ENCODE measurements at regions not wholly inside any gene's neighbourhood (a gene's known extent, or its start where the extent isn't known, plus 50 kb on each side); places are given as distances from the start of the nearest gene placed in this dataset.
"Not testable (repeated sequence)": the region's sequence is repeated elsewhere in the genome, so short reads cannot be mapped to it uniquely, and the experiment has no call there.

DNA sequence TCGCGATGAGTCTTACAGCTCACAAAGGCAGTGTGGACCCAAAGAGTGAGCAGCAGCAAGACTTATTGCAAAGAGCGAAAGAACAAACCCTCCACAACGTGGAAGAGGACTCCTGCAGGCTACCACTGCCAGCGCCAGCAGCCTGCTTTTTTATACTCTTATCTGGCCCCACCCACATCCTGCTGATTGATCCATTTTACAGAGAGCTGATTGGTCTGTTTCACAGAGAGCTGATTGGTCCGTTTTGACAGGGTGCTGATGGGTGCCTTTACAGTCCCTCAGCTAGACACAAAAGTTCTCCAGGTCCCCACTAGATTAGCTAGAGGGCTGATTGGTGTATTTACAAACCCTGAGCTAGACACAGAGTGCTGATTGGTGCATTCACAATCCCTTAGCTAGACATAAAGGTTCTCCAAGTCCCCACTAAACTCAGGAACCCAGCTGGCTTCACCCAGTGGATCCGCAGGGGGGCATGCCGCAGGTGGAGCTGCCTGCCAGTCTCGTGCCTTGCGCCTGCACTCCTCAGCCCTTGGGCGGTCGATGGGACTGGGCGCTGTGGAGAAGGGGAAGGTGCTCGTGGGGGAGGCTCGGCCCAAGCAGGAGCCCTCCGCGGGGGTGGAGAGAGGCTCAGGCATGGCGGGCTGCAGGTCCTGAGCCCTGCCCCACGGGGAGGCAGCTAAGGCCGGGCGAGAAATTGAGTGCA is 75.7 kb downstream of the QDPR start:
- H3K4me3 ChIP-seq (ENCODE audit: low read length); DNase-seq (ENCODE audit: low read depth): not testable (repeated sequence)

DNA sequence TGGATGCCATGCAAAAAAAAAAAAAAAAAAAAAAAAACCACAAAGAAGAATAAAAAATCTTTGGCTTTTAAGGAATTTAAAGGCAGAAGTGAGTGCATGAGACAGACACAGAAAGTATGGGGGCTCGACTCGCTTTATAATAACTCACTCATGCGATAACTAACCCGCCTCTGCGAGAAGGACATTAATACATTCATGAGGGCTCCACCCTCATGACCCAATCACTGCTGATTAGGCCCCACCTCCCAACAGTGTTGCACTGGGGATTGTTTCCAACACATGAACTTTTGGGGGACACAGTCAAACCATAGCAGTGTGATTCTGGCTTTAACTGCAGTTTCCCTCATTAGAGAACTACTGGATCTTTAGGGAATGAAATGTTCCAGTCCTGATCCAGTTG is 78.1 kb downstream of the QDPR start:
- no peak for TF ChIP-seq CTCF (IDR thresholded peaks at IDR 0.05; ENCODE audit: insufficient read depth, low read depth, low read length, missing control alignments)
- DNase-seq (ENCODE audit: low read depth): no peak
- no peak overlapping the region for H3K4me3 ChIP-seq (ENCODE audit: low read length)

DNA sequence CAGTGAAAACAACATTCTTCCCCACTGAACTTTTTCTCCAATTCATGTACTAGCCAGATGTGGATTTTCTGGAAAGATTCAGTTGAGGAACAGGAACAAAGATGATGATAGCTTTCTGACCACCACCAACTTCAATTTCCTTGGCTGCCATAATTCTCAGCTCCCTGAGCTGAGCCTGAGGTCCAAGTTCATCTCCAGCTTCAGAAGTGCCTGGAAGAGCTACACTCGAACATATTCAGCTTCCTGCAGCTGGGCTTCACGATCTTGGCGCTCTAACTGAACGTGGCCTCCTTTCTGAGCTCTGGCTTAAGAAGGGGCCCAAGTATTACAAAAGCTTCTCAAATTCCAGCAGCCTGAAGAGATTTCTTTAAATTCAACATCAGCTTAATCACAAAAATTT is 83.9 kb downstream of the QDPR start:
- TF ChIP-seq CTCF (IDR thresholded peaks at IDR 0.05; ENCODE audit: insufficient read depth, low read depth, low read length, missing control alignments): no peak
- H3K4me3 ChIP-seq (ENCODE audit: low read length): no peak overlapping the region
- no peak for DNase-seq (ENCODE audit: low read depth)

- no peak for DNase-seq (ENCODE audit: low read depth)
- TF ChIP-seq CTCF (IDR thresholded peaks at IDR 0.05; ENCODE audit: insufficient read depth, low read depth, low read length, missing control alignments): no peak
- no peak overlapping the region for H3K4me3 ChIP-seq (ENCODE audit: low read length)
These were observed 85.7 kb downstream of the QDPR start for GRCh38 chr4:17426222-17426621.

DNA sequence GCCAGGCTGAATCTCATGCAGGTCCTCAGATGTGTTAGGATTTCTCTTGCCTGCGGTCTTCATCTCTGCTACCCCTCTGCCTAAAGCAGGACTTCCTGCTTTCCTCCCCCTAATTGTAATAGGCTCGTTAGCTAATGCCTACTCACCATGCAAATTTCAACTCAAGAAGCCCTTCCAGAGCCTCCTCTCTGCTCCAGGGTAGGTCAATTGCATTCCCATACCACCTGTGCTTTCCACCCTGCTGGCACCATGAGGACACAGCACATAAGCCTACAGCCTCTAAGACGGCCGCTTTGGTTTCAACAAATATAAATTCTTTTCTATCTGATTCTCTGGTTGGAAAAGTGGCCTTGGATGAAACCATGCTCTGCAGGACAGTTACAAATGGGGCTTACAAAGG is 93.9 kb downstream of the QDPR start:
- H3K4me3 ChIP-seq (ENCODE audit: low read length): no peak overlapping the region
- TF ChIP-seq CTCF (IDR thresholded peaks at IDR 0.05; ENCODE audit: insufficient read depth, low read depth, low read length, missing control alignments): no peak
- DNase-seq (ENCODE audit: low read depth): no peak

GRCh38 chr4:17414392-17414791 is 97.5 kb downstream of the QDPR start:
- DNase-seq (ENCODE audit: low read depth): no peak
- TF ChIP-seq CTCF (IDR thresholded peaks at IDR 0.05; ENCODE audit: insufficient read depth, low read depth, low read length, missing control alignments): no peak
- H3K4me3 ChIP-seq (ENCODE audit: low read length): no peak overlapping the region

DNA sequence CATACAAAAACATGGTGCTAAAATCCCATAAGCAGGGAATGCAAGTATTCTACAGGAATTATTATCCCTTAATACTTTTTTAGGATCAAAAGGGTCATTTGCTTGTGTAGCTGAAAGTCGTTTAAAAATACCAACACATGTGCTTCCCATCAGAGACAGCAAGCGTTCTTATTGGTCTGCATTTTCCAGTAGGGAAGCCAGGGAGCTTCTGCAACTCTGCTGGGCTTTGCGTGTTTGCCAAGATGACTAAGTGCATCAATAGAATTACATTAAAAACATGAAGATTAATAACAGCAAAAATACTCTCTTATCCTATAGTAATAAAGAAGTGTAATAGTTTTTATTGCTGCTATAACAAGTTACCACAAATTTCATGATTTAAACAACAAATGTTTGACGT is 111.2 kb downstream of the QDPR start:
- DNase-seq (ENCODE audit: low read depth): no peak
- TF ChIP-seq CTCF (IDR thresholded peaks at IDR 0.05; ENCODE audit: insufficient read depth, low read depth, low read length, missing control alignments): no peak
- no peak overlapping the region for H3K4me3 ChIP-seq (ENCODE audit: low read length)
